ENCODE measurements at regions not wholly inside any gene's neighbourhood (a gene's known extent, or its start where the extent isn't known, plus 50 kb on each side); places are given as distances from the start of the nearest gene placed in this dataset.
A peak's percentile ranks its signal among the peaks of the same experiment; 100 is the strongest.

DNA sequence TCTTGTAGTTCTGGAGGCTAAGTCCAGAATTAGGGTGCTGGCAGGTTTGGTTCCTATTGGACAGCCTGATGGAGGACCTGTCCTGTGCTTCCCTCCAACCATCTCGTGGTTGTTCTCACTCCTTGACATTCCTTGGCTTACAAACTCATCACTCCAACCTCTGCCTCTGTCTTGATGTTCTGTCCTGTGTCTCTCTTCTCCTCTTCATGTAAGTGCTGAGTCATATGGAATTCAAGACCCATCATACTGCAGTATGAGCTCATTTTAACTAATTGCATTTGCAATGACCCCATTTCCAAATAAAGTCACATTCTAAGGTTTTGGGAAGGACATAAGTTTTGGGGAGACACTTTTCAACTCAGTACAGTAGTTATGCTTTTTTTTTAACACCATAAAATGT, 374.7 kb downstream of the TRIB2 start:
- Histone ChIP-seq H2AFZ (no peak overlapping the region), H3K36me3 (ENCODE audit: insufficient read depth) (no peaks in the 10 kb centered on the region), H3K27me3 (ENCODE audit: insufficient read depth) (no peaks in the 10 kb centered on the region), H4K20me1 (replicated peaks; ENCODE audit: insufficient read depth) (no peaks in the 10 kb centered on the region), H3K27ac (ENCODE audit: low read depth) (no peak overlapping the region), H3K4me3 (no peak overlapping the region), H3K4me1 (ENCODE audit: insufficient read depth) (no peaks in the 10 kb centered on the region), H3K9me2 (ENCODE audit: insufficient read depth) (0 out of 2 replicates have a peak, but pooled peaks cover 2% of the 10 kb centered on the region), H3K4me2 (no peak overlapping the region), H3K79me2 (replicated peaks; ENCODE audit: insufficient read depth) (no peaks in the 10 kb centered on the region), H3F3A (replicated peaks; ENCODE audit: low read depth) (no peaks in the 10 kb centered on the region)
- no peak for ATAC-seq
- DNase-seq (ENCODE audit: low spot score), result no peak
- H3K36me3 Mint-ChIP-seq (ENCODE audit: low read depth), result no peaks in the 10 kb centered on the region
- no peaks in the 10 kb centered on the region for H3K27me3 Mint-ChIP-seq (ENCODE audit: insufficient read depth, low read depth, poor library complexity)
- H3K4me1 Mint-ChIP-seq, result no peaks in the 10 kb centered on the region; the same call in 2 of the 3 replicates
- TF ChIP-seq ETS1 (IDR thresholded peaks at IDR 0.05), result no peak
- no peak for TF ChIP-seq ZNF331 (CRISPR knock-in tag; IDR thresholded peaks at IDR 0.05; ENCODE audit: low read depth)
- TF ChIP-seq STAT1 (IDR thresholded peaks at IDR 0.05; ENCODE audit: unreplicated experiment), result no peak
- TF ChIP-seq POLR2AphosphoS5 (IDR thresholded peaks at IDR 0.05; ENCODE audit: low read depth), result no peak
- TF ChIP-seq NANOG (IDR thresholded peaks at IDR 0.05; ENCODE audit: borderline replicate concordance), result no peak
- TF ChIP-seq CREB1 (CRISPR knock-in tag; IDR thresholded peaks at IDR 0.05; ENCODE audit: low read depth), result no peak
- TF ChIP-seq, protein P1, sequence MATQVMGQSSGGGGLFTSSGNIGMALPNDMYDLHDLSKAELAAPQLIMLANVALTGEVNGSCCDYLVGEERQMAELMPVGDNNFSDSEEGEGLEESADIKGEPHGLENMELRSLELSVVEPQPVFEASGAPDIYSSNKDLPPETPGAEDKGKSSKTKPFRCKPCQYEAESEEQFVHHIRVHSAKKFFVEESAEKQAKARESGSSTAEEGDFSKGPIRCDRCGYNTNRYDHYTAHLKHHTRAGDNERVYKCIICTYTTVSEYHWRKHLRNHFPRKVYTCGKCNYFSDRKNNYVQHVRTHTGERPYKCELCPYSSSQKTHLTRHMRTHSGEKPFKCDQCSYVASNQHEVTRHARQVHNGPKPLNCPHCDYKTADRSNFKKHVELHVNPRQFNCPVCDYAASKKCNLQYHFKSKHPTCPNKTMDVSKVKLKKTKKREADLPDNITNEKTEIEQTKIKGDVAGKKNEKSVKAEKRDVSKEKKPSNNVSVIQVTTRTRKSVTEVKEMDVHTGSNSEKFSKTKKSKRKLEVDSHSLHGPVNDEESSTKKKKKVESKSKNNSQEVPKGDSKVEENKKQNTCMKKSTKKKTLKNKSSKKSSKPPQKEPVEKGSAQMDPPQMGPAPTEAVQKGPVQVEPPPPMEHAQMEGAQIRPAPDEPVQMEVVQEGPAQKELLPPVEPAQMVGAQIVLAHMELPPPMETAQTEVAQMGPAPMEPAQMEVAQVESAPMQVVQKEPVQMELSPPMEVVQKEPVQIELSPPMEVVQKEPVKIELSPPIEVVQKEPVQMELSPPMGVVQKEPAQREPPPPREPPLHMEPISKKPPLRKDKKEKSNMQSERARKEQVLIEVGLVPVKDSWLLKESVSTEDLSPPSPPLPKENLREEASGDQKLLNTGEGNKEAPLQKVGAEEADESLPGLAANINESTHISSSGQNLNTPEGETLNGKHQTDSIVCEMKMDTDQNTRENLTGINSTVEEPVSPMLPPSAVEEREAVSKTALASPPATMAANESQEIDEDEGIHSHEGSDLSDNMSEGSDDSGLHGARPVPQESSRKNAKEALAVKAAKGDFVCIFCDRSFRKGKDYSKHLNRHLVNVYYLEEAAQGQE (IDR thresholded peaks at IDR 0.05; ENCODE audit: unreplicated experiment), result no peak
- TF ChIP-seq EZH2phosphoT487 (IDR thresholded peaks at IDR 0.05; ENCODE audit: unreplicated experiment), result no peak
- no peak for TF ChIP-seq EZH2 (IDR thresholded peaks at IDR 0.05; ENCODE audit: low read depth, unreplicated experiment)
- TF ChIP-seq CTCF (conservative IDR thresholded peaks at IDR 0.05; ENCODE audit: low read depth in 2 of 2), result no peak
- peak overlapping the region; percentile 9; the same call in 1 of the 2 replicates for H3K27ac Mint-ChIP-seq
- H3K9me3 Mint-ChIP-seq, result peaks cover 3% of the 10 kb centered on the region; the same call in 1 of the 3 replicates
- H3K4me3 Mint-ChIP-seq, result no peak overlapping the region
